Left ventricle myocardium inferior (tissue), 1 donor: ENCODE measurements at regions not wholly inside any gene's neighbourhood (a gene's known extent, or its start where the extent isn't known, plus 50 kb on each side); places are given as distances from the start of the nearest gene placed in this dataset.

Experiments
- DNase-seq: peaks from one replicate; pipeline ENCODE4 v3.0.0-alpha.2; 2020
- H3K27ac ChIP-seq: fragments of 200-600 bp; replicated peaks from 2 replicates; pipeline ENCODE4 v1.8.0; 2021
- H3K27me3 ChIP-seq: fragments of 200-600 bp; 2 replicates; pipeline ENCODE4 v1.8.0; 2021; ENCODE audit warnings: low read depth
- H3K36me3 ChIP-seq: fragments of 200-600 bp; 2 replicates; pipeline ENCODE4 v1.8.0; 2021
- H3K4me1 ChIP-seq: fragments of 200-600 bp; 2 replicates; pipeline ENCODE4 v1.8.0; 2021
- H3K4me3 ChIP-seq: fragments of 200-600 bp; 2 replicates; pipeline ENCODE4 v1.8.0; 2021; ENCODE audit warnings: mild to moderate bottlenecking, moderate library complexity
- H3K9me3 ChIP-seq: fragments of 200-600 bp; replicated peaks from 2 replicates; pipeline ENCODE4 v1.8.0; 2021
- CTCF ChIP-seq: fragments of 200-600 bp; IDR thresholded peaks from 2 replicates; pipeline ENCODE4 v1.8.0; 2021; ENCODE audit warnings: antibody characterized with exemption, mild to moderate bottlenecking, borderline replicate concordance
- intact Hi-C: fragments of 100-400 bp; cut with micrococcal nuclease; formaldehyde crosslinking; loops from one replicate; pipeline ENCODE4 v1.11.0; 2022
- donor health status: DM: no; HTN: yes; CAD: no; lungs with severe emphysema.

GRCh38 chr14:43169722-43170121, 1337.4 kb downstream of the FSCB start:
- intact Hi-C loops = no loop called here
- no peak overlapping the region for H3K27ac ChIP-seq
- H3K36me3 ChIP-seq = no peaks in the 10 kb centered on the region

GRCh38 chr14:43168371-43168925, 1338.6 kb downstream of the FSCB start:
- Histone ChIP-seq H3K9me3 (no peaks in the 10 kb centered on the region), H3K4me1 (no peaks in the 10 kb centered on the region), H3K27me3 (no peaks in the 10 kb centered on the region), H3K36me3 (no peaks in the 10 kb centered on the region), H3K4me3 (no peak overlapping the region), H3K27ac (no peak overlapping the region)
- intact Hi-C loops = no loop called here
- DNase-seq = no peak
- TF ChIP-seq CTCF = no peak

More at GRCh38 chr14:43169722-43170121, 1337.4 kb downstream of the FSCB start:
- no peak for DNase-seq
- no peaks in the 10 kb centered on the region for H3K4me1 ChIP-seq
- H3K4me3 ChIP-seq = no peak overlapping the region
- H3K9me3 ChIP-seq = no peaks in the 10 kb centered on the region
- no peaks in the 10 kb centered on the region for H3K27me3 ChIP-seq
- no peak for TF ChIP-seq CTCF

- Histone ChIP-seq H3K27me3 (no peaks in the 10 kb centered on the region), H3K27ac (no peak overlapping the region), H3K9me3 (no peaks in the 10 kb centered on the region), H3K4me3 (no peak overlapping the region), H3K36me3 (no peaks in the 10 kb centered on the region), H3K4me1 (no peaks in the 10 kb centered on the region)
- no peak for TF ChIP-seq CTCF
- intact Hi-C loops = no loop called here
- no peak for DNase-seq
These were observed 1340.9 kb downstream of the FSCB start for GRCh38 chr14:43166163-43166562.

GRCh38 chr14:43165651-43166050, 1341.4 kb downstream of the FSCB start:
- Histone ChIP-seq H3K4me1 (no peaks in the 10 kb centered on the region), H3K9me3 (no peaks in the 10 kb centered on the region), H3K27ac (no peak overlapping the region), H3K36me3 (no peaks in the 10 kb centered on the region), H3K4me3 (no peak overlapping the region), H3K27me3 (no peaks in the 10 kb centered on the region)
- TF ChIP-seq CTCF = no peak
- no peak for DNase-seq
- intact Hi-C loops = no loop called here

- H3K9me3 ChIP-seq = no peaks in the 10 kb centered on the region
- DNase-seq = no peak
- intact Hi-C loops = no loop called here
- TF ChIP-seq CTCF = no peak
- no peaks in the 10 kb centered on the region for H3K36me3 ChIP-seq
- no peaks in the 10 kb centered on the region for H3K27me3 ChIP-seq
- H3K4me1 ChIP-seq = no peaks in the 10 kb centered on the region
- no peak overlapping the region for H3K4me3 ChIP-seq
- H3K27ac ChIP-seq = no peak overlapping the region
These were observed 1345.6 kb downstream of the FSCB start for GRCh38 chr14:43161477-43161876.
